HEK293T (cell line): ENCODE measurements at regions not wholly inside any gene's neighbourhood (a gene's known extent, or its start where the extent isn't known, plus 50 kb on each side); places are given as distances from the start of the nearest gene placed in this dataset.
"Not testable (repeated sequence)": the region's sequence is repeated elsewhere in the genome, so short reads cannot be mapped to it uniquely, and the experiment has no call there.

ENCODE experiments used
- CTCF ChIA-PET: fragments of 350-600 bp; formaldehyde crosslinking; extraction: SDS; loops from one replicate; lab custom pipeline; 2021; ENCODE audit warnings: antibody characterized with exemption, inconsistent platforms; lab: Yijun Ruan, JAX
- POLR2A ChIA-PET: fragments of 350-600 bp; formaldehyde crosslinking; extraction: SDS; loops from one replicate; lab custom pipeline; 2020; ENCODE audit warnings: antibody characterized with exemption, inconsistent platforms; lab: Yijun Ruan, JAX
- DNase-seq: peaks from one replicate; pipeline ENCODE4 v3.0.0; 2012; ENCODE audit warnings: mixed read lengths; ENCODE audit errors: extremely low spot score
- ARNT ChIP-seq: fragments of 450-650 bp; IDR thresholded peaks from 2 replicates; pipeline ENCODE4 v1.6.1; 2017; ENCODE audit warnings: mild to moderate bottlenecking
- BHLHE40 ChIP-seq: fragments of 450-650 bp; IDR thresholded peaks from 2 replicates; pipeline ENCODE4 v1.6.1; 2016; ENCODE audit warnings: mild to moderate bottlenecking, moderate library complexity, borderline replicate concordance
- CTBP1 ChIP-seq: fragments of 450-650 bp; IDR thresholded peaks from 2 replicates; pipeline ENCODE4 v1.6.1; 2016; ENCODE audit warnings: borderline replicate concordance
- ELF4 ChIP-seq: fragments of 450-650 bp; IDR thresholded peaks from 2 replicates; pipeline ENCODE4 v1.6.1; 2017; ENCODE audit warnings: antibody characterized with exemption
- FOXA1 ChIP-seq: fragments of 450-650 bp; IDR thresholded peaks from 2 replicates; pipeline ENCODE4 v1.6.1; 2016; ENCODE audit warnings: mild to moderate bottlenecking
- FOXK2 ChIP-seq: fragments of 450-650 bp; IDR thresholded peaks from 2 replicates; pipeline ENCODE4 v1.6.1; 2016; ENCODE audit warnings: mild to moderate bottlenecking
- FOXM1 ChIP-seq: fragments of 450-650 bp; IDR thresholded peaks from 2 replicates; pipeline ENCODE4 v1.6.1; 2017; ENCODE audit warnings: mild to moderate bottlenecking, borderline replicate concordance
- HDGF ChIP-seq: fragments of 450-650 bp; IDR thresholded peaks from 2 replicates; pipeline ENCODE4 v1.6.1; 2017; ENCODE audit warnings: antibody characterized with exemption, borderline replicate concordance
- L3MBTL2 ChIP-seq: fragments of 450-650 bp; conservative IDR thresholded peaks from 2 replicates; pipeline ENCODE4 v1.6.1; 2016; ENCODE audit warnings: mild to moderate bottlenecking
- LEF1 ChIP-seq: fragments of 450-650 bp; IDR thresholded peaks from 2 replicates; pipeline ENCODE4 v1.6.1; 2017; ENCODE audit warnings: mild to moderate bottlenecking, borderline replicate concordance
- NFRKB ChIP-seq: fragments of 450-650 bp; IDR thresholded peaks from 2 replicates; pipeline ENCODE4 v1.6.1; 2016; ENCODE audit warnings: mild to moderate bottlenecking, moderate library complexity
- PKNOX1 ChIP-seq: fragments of 450-650 bp; IDR thresholded peaks from 2 replicates; pipeline ENCODE4 v1.6.1; 2016
- SP1 ChIP-seq: fragments of 450-650 bp; IDR thresholded peaks from 2 replicates; pipeline ENCODE4 v1.6.1; 2017
- SUZ12 ChIP-seq: fragments of 450-650 bp; IDR thresholded peaks from 2 replicates; pipeline ENCODE4 v1.6.1; 2016; ENCODE audit warnings: mild to moderate bottlenecking
- TARDBP ChIP-seq: fragments of 450-650 bp; IDR thresholded peaks from 2 replicates; pipeline ENCODE4 v1.6.1; 2016
- ZNF384 ChIP-seq: fragments of 450-650 bp; IDR thresholded peaks from 2 replicates; pipeline ENCODE4 v1.6.1; 2016

GRCh38 chr12:80016684-80017083, 81.8 kb upstream of the PPP1R12A start:
- no peak for TF ChIP-seq BHLHE40
- no peak for TF ChIP-seq FOXA1
- no peak for TF ChIP-seq SP1
- TF ChIP-seq TARDBP: no peak
- no peak for TF ChIP-seq ARNT
- no peak for TF ChIP-seq NFRKB
- no peak for TF ChIP-seq L3MBTL2
- ChIA-PET POLR2A (no interaction called here), CTCF (no interaction called here)
- DNase-seq: no peak

GRCh38 chr12:80015660-80016059, 80.8 kb upstream of the PPP1R12A start:
- no peak for DNase-seq
- POLR2A ChIA-PET: no interaction called here
- CTCF ChIA-PET: interaction anchor here (0.7 to 0.9 kb wide), 2 partner anchors 171 to 212 kb away, joined by 3 to 7 read pairs; no protein-coding TSS in a partner anchor

GRCh38 chr12:80003744-80004143, 68.8 kb upstream of the PPP1R12A start:
- POLR2A ChIA-PET, CTCF ChIA-PET, DNase-seq: not testable (repeated sequence)

More at GRCh38 chr12:80015660-80016059, 80.8 kb upstream of the PPP1R12A start:
- TF ChIP-seq FOXA1 (no peak), ELF4 (no peak), TARDBP (no peak), FOXM1 (no peak), NFRKB (no peak), HDGF (no peak), ARNT (no peak), SUZ12 (no peak), FOXK2 (no peak), BHLHE40 (no peak), PKNOX1 (no peak), SP1 (no peak), CTBP1 (no peak), L3MBTL2 (no peak), ZNF384 (no peak), LEF1 (no peak)

- DNase-seq: no peak
- CTCF ChIA-PET: no interaction called here
- POLR2A ChIA-PET: no interaction called here
- TF ChIP-seq PKNOX1 (no peak), FOXK2 (no peak), FOXM1 (no peak), NFRKB (no peak), ARNT (no peak), ZNF384 (no peak)
These were observed 66.7 kb upstream of the PPP1R12A start for GRCh38 chr12:80001562-80001961.

GRCh38 chr12:80000831-80001230, 65.9 kb upstream of the PPP1R12A start:
- TF ChIP-seq BHLHE40 (no peak), FOXA1 (no peak), ARNT (no peak)
- no peak for DNase-seq
- ChIA-PET CTCF (no interaction called here), POLR2A (no interaction called here)

GRCh38 chr12:79998554-79998953, 63.7 kb upstream of the PPP1R12A start:
- ChIA-PET POLR2A (no interaction called here), CTCF (interaction anchor here (0.6 kb wide), 1 partner anchor 42 kb away, joined by 3 read pairs; no protein-coding TSS in a partner anchor)
- no peak for DNase-seq
- TF ChIP-seq CTBP1 (no peak), ELF4 (no peak), HDGF (no peak), BHLHE40 (no peak), ZNF384 (no peak), FOXM1 (no peak), TARDBP (no peak), NFRKB (no peak)

- TF ChIP-seq TARDBP (no peak), FOXK2 (no peak), BHLHE40 (no peak), SUZ12 (no peak), ELF4 (no peak), NFRKB (no peak)
- no peak for DNase-seq
- POLR2A ChIA-PET: no interaction called here
- CTCF ChIA-PET: no interaction called here
These were observed 62.3 kb upstream of the PPP1R12A start for GRCh38 chr12:79997096-79997791.

GRCh38 chr12:79995385-79996084, 60.6 kb upstream of the PPP1R12A start:
- CTCF ChIA-PET, DNase-seq, POLR2A ChIA-PET: not testable (repeated sequence)
